Transverse colon (tissue), 3 donors: ENCODE measurements at regions not wholly inside any gene's neighbourhood (a gene's known extent, or its start where the extent isn't known, plus 50 kb on each side); places are given as distances from the start of the nearest gene placed in this dataset.

Experiments used
- POLR2A ChIP-seq: fragments of 450-650 bp; IDR thresholded peaks from one replicate; pipeline ENCODE4 v1.6.1; 2016; ENCODE audit warnings: antibody characterized with exemption, mild to moderate bottlenecking, moderate library complexity
- TF ChIP-seq, protein P1 (sequence below), 5 experiments: fragments of 200-600 bp in 3 of 5; fragments of 450-650 bp in 2 of 5; sonication (generic) in 3 of 5; IDR thresholded peaks; 1 replicate in 2 of 5; 2 replicates in 3 of 5; pipeline ENCODE4 v1.5.1; 2016 to 2017; ENCODE audit warnings: antibody characterized with exemption in 5 of 5, inconsistent platforms in 3 of 5, mild to moderate bottlenecking in 2 of 5, moderate library complexity in 1 of 5

DNA sequence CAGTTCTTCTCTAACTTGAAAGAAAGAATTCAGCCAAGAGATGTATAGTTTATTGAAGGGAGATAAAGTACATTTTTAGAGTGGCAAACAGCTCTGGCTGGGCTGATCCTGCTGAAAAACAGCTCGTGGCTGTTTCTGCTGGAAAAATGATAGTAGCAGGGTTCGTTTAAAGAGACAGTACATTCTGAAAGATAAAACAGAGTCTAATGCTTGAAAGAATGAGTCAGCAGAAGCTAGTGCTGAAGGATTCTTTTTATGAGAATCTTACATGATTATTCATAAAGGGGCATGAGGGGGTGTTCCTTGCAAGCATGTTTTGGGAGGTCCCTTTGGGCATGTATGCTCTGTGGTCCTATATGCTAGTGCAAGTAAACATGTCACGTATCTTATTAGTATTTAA lies 790.0 kb downstream of the PCDH18 start:
- TF ChIP-seq, protein P1, sequence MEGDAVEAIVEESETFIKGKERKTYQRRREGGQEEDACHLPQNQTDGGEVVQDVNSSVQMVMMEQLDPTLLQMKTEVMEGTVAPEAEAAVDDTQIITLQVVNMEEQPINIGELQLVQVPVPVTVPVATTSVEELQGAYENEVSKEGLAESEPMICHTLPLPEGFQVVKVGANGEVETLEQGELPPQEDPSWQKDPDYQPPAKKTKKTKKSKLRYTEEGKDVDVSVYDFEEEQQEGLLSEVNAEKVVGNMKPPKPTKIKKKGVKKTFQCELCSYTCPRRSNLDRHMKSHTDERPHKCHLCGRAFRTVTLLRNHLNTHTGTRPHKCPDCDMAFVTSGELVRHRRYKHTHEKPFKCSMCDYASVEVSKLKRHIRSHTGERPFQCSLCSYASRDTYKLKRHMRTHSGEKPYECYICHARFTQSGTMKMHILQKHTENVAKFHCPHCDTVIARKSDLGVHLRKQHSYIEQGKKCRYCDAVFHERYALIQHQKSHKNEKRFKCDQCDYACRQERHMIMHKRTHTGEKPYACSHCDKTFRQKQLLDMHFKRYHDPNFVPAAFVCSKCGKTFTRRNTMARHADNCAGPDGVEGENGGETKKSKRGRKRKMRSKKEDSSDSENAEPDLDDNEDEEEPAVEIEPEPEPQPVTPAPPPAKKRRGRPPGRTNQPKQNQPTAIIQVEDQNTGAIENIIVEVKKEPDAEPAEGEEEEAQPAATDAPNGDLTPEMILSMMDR (IDR thresholded peaks at IDR 0.05) = no peak
- no peak for TF ChIP-seq POLR2A
